Activated CD4-positive, alpha-beta T cell treated with anti-CD3 and anti-CD28 coated beads for 48 hours (primary cell): ENCODE measurements at regions not wholly inside any gene's neighbourhood (a gene's known extent, or its start where the extent isn't known, plus 50 kb on each side); places are given as distances from the start of the nearest gene placed in this dataset.
A peak's percentile ranks its signal among the peaks of the same experiment; 100 is the strongest.

Experiments
- DNase-seq: peaks from one replicate; pipeline ENCODE4 v3.0.0-alpha.2; 2020

DNA sequence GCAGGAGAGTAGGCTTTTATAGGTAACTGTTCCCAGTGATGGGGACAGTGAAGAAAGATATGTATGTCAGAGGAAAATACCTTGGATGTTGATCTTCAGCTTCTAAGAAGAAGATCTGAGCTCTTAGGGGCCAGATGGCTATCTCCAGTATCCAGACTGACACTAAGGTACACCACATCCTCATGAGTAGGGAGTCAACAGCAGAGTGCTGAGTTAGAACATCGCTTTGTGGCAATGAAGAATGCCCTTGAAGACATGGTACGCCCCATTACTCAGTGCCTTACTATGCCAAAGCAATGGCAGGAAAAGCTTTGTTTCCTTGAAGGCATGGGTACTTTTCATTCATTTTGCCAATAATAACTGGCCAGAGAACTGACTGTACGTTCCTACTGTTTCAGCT is 263.7 kb downstream of the CEMIP2 start:
- DNase-seq = no peak

DNA sequence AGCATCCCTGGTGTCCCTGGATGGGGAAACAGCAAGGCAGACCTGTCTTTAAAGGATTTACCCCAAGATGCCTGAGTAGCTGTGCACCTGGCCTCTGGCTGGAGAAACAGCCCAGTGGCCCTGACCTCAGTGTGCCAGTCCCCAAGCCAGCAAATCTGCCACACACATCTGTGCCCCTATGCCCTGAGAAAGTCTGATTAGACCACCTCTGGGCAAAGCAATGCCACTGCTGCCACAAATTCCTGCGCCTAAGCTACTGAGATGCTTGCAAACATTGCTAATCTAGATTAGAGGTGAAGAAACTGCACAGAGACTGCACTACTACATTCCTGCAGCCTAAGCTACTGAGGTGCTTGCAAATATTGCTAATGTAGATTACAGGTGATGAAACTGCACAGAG is 269.6 kb downstream of the CEMIP2 start:
- no peak for DNase-seq

DNA sequence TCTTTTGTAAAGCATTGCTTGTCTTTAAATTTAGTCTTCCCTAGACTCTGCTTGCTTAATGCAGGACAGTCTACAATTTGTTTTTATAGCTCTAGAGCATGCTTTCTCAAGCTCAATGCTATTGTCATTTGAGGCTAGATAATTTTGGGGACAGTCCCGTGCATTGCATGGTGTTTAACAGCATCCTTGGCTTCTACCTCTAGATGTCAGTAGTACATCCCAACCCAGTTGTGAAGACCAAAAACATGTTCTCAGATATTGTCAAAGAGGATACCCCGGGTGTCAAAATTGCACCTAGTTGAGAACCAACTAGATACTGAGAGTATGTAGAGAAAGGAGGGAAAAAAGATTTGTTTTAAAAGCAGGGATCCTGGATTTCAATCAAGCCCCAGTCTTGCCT is 277.5 kb downstream of the CEMIP2 start:
- DNase-seq = no peak

DNA sequence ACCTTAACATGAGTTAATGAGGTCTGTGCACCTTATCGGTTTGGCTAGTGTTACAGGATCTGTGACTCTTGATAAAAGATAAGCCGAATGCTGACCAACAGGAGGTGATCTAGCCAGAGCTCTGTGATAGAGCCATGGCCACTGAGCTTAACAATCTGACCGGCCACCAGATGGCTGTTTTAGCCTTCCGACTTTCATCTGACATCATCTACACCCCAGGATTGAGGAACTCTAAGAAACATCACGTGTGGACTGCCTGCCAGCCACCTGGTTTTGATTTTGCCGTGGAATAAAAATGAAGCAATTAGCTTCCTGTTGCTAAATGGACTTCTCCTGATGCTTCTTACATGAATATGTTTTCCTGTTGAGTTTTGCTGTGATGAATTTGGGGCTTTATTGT is 281.3 kb downstream of the CEMIP2 start:
- DNase-seq = no peak

DNA sequence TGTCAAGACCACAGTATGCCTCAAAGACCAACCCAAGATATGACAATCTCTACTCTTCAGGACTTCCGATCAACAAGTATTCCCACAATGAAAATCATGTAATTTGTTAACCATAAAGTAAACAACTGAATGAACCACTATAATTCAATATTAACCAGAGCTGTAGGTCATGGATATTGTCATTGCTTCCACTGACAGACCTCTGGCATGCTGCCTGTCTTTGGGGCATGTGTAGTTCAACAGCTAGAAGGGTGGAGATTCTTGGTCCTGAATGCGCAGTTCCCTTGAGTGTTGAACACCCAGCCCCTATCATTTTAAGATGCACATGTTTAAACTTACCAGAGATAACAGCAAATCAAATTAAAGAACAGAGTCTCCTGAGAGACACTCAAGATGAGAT is 283.0 kb downstream of the CEMIP2 start:
- DNase-seq = no peak

DNA sequence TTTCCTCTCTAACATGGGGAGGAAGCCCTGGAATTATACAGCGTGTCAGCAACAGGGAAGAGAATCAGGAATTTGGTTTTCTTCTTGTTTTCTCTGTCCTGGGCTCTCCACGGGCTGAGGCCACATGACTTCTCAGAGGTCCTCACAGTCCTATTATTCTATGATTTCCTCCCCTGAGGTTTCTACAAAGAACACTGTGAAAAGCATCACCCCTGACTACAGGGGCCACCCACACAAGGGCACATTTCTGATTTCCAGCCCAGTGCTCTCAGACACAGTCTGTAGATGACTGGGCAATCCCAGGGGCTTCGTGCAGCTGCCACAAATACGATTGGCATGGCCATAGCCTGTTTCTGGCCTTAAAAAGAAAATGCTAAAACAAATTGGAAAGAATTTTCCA is 284.9 kb downstream of the CEMIP2 start:
- no peak for DNase-seq

DNA sequence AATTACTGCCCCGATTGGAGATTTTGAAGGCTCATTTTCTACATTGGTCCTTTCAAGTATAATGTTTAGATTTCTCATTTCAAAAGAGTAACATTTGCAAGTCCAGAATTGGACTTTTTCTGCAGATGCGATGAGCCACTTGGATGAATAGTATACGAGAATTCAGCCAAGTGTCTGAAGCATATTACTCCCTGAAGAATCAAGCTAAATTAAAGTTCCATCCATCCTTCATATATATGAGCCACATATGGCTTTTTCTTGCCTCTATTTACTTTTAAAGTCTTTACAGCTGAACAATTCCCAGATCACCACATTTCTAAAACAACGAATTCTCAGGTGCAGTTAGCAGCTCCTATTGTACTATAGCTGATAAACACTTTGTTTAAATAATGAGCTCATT is 288.7 kb downstream of the CEMIP2 start:
- DNase-seq = no peak

DNA sequence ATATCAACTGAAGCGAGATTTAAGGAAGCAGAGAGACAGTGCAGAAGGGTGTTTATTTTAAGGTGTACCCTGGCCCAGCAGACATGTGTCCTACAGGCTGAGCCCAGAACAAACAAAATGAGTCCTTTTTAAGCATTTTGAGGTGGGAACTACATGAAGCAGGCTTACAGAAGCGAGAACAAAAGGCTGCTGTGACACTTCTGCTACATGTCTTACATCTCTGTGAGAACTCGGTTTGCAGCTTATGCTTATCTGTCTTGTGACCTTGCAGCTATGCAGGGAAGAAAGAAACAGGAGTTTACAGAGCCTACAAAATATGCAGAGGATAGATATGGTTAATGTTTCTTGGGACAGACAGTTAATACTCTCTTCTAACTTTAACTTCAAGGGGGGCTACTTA is 295.9 kb downstream of the CEMIP2 start:
- DNase-seq = no peak

DNA sequence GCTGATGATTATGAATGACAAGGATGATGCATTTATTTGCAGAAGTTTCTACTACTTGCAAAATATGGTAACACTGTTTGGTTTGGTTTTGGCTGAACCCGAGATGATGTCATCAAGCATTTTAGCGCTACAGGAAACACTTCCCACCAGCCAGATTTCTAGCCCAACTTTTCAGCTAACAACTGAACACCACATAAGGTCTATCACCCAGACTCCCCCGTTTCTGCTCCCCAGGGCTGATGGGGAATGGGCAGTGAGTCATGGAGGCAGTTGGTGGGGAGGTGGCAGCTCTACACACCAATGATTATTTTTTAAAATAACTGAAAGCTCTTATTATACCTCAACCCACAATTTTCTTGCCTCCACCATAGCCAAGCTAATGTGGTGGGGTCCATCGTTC is 302.9 kb downstream of the CEMIP2 start:
- no peak for DNase-seq

DNA sequence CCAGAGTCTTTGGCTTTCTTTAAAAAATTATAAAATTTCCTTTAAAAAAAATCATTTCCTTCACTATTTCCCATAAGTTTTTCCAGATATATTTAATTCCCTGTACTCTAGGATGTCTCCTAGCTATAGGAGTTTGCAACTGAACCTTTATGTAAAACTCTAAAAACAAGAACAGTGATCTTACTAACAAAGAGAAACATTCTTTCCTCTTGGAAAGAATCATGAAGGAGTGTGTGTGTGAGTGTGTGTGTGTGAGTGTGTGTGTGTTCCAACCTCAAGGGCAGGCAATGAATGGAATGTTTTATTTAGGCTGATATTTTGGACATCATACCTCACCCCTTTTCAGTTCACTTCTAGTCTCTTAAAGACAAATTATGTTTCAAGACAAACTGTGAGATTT is 309.2 kb downstream of the CEMIP2 start:
- DNase-seq = no peak

DNA sequence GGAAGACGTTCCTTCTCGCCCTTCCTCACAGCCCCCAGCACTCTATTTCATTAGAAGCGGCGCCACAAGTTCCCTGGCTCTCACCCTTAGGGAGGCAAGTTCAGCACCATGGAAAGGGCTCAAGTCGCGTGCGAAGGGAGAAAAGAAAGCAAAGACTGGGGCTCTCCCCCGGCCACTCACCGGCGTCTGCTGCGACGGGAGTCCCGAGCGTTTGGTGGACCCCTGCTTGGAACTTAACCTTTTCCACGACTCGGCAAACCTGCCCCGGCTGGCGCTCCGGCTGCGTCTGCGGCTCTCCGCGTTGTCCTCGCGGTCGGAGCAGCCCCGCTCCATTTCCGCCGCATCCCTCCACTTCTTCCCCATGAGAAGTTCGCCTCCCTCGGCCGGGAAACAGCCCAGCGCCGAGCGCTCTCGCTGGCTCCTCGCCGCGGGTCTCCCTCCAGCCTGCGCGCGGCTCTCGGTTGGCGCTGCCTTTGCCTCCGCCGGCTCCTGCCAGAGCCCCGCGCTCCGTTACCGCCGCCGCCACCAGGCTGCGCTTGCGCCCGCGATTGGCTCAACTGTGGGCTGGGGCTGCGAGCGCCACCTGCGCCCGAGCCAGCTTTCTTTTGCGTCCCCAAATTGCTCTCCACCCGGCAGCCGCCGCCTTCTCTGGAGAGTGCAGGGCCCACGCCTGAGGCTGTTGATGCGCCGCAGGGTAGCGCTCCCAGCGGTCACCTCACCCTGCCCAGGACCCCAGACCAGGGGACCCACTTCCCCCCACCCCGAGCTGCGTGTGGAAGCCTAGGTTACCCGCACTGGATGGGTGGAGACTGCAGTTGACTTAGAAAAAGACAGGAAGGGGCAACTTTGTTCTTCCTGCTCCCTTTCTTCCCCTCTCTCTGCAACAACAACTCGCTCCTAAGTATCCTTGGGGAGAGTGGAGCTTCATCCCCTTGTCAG is 321.6 kb downstream of the CEMIP2 start:
- peak; percentile 63 for DNase-seq

DNA sequence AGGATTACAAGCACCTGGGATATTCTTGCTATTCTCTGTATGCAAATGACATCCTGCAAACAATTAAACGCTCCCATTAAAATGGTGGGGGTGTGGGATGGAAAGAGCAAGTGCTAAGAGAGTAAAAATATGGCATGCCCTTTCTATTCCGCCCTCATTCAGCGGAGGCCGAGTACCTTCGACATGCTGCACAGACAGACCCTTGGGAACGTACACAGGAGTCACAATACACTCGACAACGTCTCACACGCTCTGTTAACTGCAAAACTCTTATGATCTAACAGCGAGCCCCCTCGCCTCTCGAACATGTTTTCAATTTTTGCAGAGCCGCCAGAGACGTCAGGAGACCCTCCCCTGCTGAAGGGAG is 322.2 kb downstream of the CEMIP2 start:
- no peak for DNase-seq

DNA sequence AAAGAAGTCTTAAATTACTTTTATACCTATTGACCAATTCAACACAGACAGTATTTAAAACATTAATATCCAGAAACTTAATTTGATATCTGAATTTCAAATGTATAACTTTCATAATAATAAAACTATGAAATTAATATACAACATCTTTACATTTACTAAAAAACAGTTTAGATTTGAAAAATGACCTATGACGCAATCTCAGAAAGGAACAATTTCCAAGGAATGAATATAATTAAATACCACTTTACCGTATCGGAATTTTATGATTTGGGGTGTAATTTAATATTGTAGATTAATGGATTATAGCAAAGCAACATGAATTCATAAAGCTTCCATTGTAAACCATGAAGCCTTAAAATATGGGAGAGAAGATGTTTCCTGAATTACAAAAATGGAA is 321.5 kb upstream of the TRPM3 start:
- no peak for DNase-seq

DNA sequence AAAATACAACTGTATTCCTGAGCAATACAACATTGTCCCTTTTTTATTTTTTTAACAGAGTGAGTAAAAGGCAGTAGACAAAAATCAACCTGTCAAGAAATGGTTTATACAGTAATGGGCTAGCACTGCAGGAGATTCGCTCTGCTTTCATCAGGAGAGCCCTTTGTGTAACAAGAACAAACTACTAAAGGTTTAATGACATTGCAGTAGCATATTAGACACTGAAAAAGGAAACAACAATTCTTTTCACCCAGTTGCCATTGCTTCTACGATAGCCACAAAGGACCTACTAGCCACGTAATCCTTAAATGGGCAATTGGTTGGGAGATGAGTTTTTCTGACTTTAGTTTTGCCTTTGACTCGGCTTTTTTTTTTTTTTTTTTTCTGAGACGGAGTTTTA is 319.8 kb upstream of the TRPM3 start:
- DNase-seq = no peak

DNA sequence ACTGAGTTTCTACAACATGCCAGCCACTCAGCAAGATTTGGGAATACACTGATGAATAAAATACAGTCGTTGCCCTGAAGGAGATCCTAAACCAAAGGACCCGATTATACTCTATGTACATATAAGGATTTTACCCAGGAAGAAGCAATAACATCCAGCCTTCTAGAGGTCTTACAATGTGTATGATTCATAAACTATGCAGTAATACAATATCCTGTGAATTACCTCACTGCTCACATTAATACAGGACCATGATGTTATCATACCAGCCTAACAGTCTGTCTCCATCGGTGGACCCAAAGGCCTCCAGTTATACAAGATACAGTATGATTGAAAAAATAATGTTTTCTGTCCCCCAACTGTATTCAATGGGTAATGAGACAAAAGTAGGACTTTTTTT is 310.5 kb upstream of the TRPM3 start:
- DNase-seq = no peak

DNA sequence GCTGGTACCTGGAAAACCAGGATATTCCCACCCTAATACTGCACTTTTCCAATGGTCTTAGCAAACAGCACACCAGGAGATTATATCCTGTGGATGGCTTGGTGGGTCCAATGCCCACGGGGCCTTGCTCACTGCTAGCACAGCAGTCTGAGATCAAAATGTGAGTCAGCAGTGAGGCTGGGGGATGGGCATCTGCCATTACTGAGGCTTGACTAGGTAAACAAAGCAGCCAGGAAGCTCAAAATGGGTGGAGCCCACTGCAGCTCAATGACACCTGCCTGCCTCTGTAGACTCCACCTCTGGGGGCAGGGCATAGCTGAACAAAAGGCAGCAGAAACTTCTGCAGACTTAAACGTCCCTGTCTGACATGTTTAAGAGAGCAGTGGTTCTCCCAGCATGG is 285.9 kb upstream of the TRPM3 start:
- DNase-seq = peak; percentile 2

DNA sequence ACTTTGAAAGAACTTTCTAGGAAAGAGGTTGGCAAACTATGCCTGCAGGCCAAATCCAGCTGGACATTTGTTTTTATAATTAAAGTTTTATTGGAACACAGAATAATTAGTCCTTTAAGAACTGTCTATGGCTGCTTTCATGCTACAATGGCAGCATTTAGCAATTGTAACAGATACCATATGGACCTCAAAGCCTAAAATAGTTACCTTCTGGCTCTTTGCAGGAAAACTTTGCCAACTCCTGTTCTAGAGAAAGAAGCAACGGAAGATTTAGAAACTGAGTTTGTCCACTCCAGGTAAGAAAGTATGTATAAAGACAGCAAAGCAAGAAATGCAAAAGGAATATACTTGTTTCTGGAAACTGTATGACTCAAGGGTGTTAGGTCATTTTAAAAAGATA is 281.7 kb upstream of the TRPM3 start:
- no peak for DNase-seq

DNA sequence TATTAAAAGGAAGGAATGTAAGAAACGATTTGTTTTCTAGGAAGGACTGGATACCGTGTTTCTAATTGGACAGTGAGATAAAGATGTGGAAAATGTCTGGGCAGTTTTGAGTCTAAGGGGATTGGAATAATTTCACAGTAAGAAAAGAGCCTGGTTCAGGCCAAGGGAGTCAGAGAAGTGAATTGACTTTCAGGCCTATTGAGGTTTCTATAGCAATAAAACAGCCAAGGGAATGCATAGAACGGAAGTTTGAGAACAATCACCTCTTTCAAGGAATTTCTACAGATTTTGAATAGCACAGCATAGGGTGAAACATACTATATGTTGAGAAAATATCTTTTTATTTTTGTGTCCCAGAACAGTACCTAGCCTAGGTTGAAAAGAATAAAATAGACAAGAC is 271.6 kb upstream of the TRPM3 start:
- DNase-seq = no peak

DNA sequence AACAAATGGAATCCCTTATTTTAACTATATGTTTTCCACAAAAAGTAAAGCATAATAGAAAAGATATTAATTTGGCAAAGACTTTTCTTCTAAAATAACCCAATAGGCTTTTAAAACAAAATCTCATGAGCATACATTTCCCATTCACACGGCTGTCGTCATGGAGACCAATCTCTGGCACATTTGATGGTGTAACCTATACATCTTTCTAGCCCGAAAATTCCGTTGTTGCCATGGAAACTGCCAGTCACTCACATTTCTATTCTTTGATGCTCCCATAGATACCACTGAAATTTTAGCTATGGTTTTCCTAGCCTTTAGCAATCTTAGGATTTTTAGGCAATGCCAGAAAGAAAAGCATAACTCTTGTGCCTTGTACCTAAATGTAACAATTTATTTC is 262.9 kb upstream of the TRPM3 start:
- DNase-seq = no peak

DNA sequence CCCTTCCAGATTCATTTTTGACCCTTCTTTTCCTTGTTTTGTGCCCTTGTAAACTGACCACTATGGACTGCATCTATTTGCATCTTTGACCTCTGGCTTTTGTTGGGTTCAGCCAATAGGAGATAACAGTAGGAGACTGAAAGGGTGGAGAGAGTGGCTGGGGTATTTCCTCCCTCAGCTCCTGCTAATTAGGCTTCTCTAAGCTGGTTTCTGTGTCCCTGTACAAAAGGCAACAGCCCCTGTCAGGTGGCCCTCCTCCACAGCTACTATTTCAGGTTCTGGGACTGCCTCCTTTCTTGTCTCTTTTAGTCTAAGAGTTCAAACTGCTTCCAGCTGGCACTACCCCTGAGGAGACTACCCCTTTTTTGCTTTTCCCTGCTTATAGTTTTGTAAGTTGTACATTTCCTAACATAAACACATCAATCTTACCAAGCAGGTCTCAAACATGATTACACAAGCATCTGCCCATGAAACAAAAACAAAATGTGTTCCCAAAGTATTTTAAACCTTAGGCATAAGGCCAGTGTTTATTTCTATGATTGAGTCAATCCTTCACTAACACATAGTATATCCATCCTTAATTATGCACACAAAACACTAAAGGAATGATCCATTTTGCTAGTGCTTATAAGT is 262.0 kb upstream of the TRPM3 start:
- DNase-seq = no peak

DNA sequence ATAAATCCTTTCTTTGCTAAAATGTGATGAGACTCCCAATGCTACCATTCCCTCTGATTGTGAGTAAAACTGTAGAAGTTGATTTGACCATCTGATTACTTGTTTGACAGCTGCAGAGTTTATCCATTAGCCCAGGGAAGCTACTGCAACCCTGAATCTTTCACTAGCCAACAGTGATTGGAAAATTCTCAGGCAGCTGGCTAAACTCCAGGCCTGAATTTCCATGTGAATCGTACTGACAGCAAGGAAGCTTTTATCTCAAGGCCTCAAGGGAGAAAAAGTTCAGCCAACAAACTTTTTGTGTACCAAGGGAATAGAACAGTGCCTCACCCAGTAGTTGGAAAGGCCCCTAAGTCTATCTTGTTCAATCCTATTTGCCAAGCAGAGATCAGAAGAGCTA is 246.7 kb upstream of the TRPM3 start:
- no peak for DNase-seq

DNA sequence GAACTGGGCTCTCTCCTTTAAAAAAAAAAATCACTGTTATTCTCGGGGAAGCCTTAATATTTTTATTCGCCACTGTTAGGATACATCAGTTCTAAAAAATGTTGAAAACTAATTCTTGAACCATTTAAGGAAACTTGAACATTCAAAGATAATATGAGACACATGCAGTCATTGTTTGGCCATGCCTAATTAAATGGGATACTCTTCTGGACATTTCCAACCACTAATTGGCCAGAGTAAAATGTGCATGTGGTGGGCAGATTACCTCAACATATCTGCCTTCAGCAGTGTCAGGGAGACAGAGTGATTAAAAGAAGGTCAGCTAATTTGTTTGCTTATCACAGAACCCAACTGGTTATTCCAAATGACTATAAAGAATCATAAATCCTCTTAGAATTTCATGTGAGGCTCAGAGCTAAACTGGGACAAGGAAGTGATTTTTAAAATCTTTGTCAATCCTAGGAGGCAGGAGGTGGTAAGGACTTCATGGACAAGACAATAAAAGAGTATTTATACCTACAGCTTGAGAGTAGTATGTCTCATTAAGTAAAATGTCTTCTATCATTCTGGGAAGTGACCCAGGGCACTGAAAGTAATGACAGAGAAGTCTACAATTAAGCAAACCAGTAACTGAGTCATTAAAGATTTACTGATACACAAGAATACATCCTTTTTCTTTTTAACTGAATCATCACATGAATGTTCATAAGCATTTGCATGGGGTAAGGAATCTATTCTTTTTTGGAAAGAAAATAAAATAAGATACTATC is 242.9 kb upstream of the TRPM3 start:
- no peak for DNase-seq

DNA sequence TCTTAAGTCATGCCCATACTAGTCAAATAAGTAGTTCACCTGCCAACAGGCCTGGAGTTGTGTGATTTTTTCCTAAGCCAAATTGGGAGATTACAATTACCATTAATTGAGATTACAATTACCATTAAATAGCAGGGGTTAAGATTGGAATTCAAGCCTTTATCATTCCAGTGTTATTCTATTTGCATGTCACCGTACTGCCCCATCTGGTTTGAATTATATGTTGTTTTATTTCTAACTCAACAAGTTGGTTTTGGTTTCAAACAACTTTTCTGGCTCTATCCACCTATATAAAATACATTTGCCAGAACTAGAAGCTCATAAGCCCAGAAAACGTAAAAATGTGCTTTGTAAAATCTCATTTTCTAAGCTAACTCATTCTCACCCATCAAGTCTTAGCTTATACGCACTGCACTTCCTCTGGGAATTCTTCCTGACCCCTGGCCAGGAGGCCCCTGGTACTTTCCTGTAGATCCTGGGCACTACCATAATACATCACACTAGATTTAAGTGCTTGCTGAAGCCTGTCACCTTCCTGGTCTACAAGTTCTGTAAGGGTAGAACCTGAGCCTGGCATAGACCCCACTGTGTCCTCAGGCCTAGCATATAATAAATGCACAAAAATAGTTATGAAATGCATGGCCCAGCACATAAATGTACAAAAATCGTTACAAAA is 242.0 kb upstream of the TRPM3 start:
- no peak for DNase-seq
